ENCODE measurements at regions not wholly inside any gene's neighbourhood (a gene's known extent, or its start where the extent isn't known, plus 50 kb on each side); places are given as distances from the start of the nearest gene placed in this dataset.

DNA sequence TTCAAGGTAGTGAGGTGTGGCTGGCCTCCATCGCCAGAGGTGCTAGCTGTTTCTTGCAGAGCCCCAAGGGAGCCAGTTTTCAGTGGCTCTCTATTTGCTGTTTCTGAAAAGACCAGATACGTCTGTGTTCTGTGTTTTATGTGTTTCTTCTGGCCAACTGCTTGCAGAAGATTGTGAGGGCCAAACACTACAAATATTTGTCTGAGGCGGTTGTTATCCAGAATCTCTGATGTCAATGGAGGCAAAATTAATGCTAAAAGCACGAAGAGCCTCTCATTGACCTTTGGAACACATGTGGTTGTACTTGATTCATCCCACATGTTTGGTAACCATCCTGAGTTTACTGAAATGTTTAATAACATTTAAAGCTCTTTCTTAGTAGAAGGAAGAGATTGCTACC, 113.9 kb downstream of the CT47B1 start:
- no peak overlapping the region for H3K4me3 ChIP-seq (ENCODE audit: low read length in 2 of 2)
- WGBS, 2 donors, result 26 to 32% methylated on average over 4 of the region's 4 CpGs
- H3K9me3 ChIP-seq (ENCODE audit: control insufficient read depth, low read length), result no peaks in the 10 kb centered on the region
- H3K36me3 ChIP-seq (ENCODE audit: control insufficient read depth in 1 of 2, insufficient read depth in 2 of 2, low read length in 1 of 2), result no peaks in the 10 kb centered on the region
- H3K27me3 ChIP-seq (ENCODE audit: control insufficient read depth in 1 of 2, insufficient read depth in 2 of 2, low read length in 1 of 2), result no peaks in the 10 kb centered on the region
- DNase-seq, result no peak
- intact Hi-C loops (cut with DNase I), result no loop called here
- no peaks in the 10 kb centered on the region for H3K4me1 ChIP-seq (ENCODE audit: control insufficient read depth in 1 of 2, insufficient read depth in 2 of 2, low read length in 2 of 2)
- ATAC-seq (ENCODE audit: low FRiP score), result no peak
- no peak overlapping the region for H3K27ac ChIP-seq (ENCODE audit: low read depth in 1 of 2, low read length in 2 of 2)

DNA sequence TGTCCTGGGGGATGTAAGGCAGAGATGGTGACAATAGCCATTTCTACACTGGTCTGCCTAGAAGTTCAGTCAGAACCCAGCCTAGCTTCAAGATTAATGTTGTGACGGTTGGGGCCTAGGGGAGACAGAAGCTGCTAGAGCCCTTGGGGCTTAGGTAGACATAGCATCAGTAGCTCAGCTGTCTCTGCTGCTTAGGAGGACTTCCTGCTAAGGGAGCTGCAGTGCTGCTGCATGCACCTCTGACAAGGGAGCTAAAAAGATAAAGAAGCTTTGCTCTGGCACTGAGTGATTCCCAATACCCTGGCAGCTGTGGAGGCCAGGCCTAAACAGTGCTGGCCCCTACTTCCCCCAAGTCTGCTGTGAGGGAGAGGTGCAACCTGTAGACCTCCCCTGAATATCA, 116.0 kb downstream of the CT47B1 start:
- no peak overlapping the region for H3K4me3 ChIP-seq (ENCODE audit: low read length in 2 of 2)
- intact Hi-C loops (cut with DNase I), result no loop called here
- H3K9me3 ChIP-seq (ENCODE audit: control insufficient read depth, low read length), result no peaks in the 10 kb centered on the region
- H3K36me3 ChIP-seq (ENCODE audit: control insufficient read depth in 1 of 2, insufficient read depth in 2 of 2, low read length in 1 of 2), result no peaks in the 10 kb centered on the region
- H3K27ac ChIP-seq (ENCODE audit: low read depth in 1 of 2, low read length in 2 of 2), result no peak overlapping the region
- WGBS, 2 donors, result 73 to 95% methylated on average over 1 of the region's 1 CpG
- no peak for ATAC-seq (ENCODE audit: low FRiP score)
- H3K27me3 ChIP-seq (ENCODE audit: control insufficient read depth in 1 of 2, insufficient read depth in 2 of 2, low read length in 1 of 2), result no peaks in the 10 kb centered on the region
- no peaks in the 10 kb centered on the region for H3K4me1 ChIP-seq (ENCODE audit: control insufficient read depth in 1 of 2, insufficient read depth in 2 of 2, low read length in 2 of 2)
- DNase-seq, result no peak

DNA sequence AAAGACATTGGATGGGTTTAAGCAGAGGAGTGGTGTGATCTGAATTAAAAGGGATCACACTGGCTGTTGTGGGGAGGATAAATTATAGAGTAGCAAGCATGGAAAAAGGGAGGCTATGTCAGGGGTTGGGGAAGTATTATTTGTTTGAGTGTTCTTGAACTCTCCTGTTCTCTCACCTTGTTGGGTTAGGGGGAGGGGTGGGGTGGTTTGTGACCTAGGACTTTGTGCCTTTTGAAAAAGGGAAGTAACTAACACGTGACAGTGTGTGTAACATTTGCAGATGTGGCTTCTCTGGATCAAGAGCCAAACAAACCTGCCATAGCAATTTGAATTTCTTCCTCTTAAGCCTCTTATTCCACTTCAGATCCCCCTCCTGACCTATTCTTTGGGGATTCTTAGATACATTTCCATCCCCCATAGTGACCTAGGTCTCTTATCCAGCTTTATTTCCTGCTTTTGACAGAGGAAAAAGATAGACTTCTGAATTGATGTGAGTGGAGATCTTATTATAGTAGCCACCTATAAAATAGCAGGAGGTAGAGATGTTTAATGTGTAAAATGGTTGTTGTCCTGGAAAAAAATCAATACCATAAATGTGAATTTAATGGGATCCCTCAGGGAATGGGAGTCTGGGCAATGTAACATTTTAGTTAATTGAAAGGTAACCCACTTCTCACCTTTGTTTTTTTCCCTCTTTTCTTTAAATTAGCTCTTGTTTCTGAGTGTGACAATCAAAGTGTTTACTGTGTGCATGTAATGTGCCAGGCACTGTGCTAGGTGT, 120.4 kb downstream of the CT47B1 start:
- DNase-seq (no peak), ATAC-seq (ENCODE audit: low FRiP score) (no peak)
- Histone ChIP-seq H3K9me3 (ENCODE audit: control insufficient read depth, low read length) (no peaks in the 10 kb centered on the region), H3K27me3 (ENCODE audit: control insufficient read depth in 1 of 2, insufficient read depth in 2 of 2, low read length in 1 of 2) (no peaks in the 10 kb centered on the region), H3K27ac (ENCODE audit: low read depth in 1 of 2, low read length in 2 of 2) (no peak overlapping the region), H3K4me3 (ENCODE audit: low read length in 2 of 2) (no peak overlapping the region), H3K4me1 (ENCODE audit: control insufficient read depth in 1 of 2, insufficient read depth in 2 of 2, low read length in 2 of 2) (no peaks in the 10 kb centered on the region), H3K36me3 (ENCODE audit: control insufficient read depth in 1 of 2, insufficient read depth in 2 of 2, low read length in 1 of 2) (no peaks in the 10 kb centered on the region)
- intact Hi-C loops (cut with DNase I), result no loop called here
- 16 to 47% methylated on average over 1 of the region's 1 CpG for WGBS, 2 donors

DNA sequence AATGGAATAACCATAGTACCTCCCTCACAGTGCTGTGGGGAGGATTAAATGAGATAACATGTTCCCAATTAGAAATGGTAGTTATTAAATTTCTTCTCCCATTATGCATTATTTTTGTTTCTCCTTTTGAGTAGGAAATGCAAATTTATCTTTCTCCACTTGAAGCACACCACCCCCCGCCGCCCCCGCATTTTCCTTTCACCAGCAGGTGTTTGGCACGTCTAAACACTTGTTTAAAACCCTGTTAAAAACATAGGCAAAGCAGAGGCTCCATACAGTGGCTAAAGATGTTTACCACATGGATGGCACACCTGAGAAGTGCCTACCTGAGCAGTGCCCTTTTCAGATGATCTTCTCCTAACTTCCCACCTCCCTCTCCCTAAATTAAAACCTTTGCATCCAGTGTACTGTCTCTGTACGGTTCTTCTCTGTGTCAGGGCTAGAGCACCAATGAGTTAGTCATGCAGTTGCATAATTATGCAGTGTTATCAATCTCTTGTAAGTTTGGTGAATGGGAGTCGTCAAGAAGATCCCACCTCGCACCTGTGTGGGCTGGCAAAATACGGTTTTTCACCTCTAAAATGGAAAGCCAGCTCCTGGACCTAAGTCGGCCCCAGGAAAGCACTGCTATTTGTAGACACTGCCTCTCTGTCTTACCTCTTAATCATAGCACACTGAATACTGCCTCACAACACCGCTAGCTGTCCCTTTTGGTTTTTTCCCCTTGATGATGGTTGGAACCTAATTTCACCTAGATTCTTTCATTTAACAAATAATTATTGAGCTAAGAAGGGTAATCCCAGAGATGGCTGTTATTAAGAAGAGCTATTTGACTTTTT, 122.0 kb downstream of the CT47B1 start:
- WGBS, 2 donors, result 63 to 80% methylated on average over 10 of the region's 10 CpGs
- no peak overlapping the region for H3K27ac ChIP-seq (ENCODE audit: low read depth in 1 of 2, low read length in 2 of 2)
- no peaks in the 10 kb centered on the region for H3K9me3 ChIP-seq (ENCODE audit: control insufficient read depth, low read length)
- no peaks in the 10 kb centered on the region for H3K36me3 ChIP-seq (ENCODE audit: control insufficient read depth in 1 of 2, insufficient read depth in 2 of 2, low read length in 1 of 2)
- no peaks in the 10 kb centered on the region for H3K27me3 ChIP-seq (ENCODE audit: control insufficient read depth in 1 of 2, insufficient read depth in 2 of 2, low read length in 1 of 2)
- intact Hi-C loops (cut with DNase I), result no loop called here
- H3K4me3 ChIP-seq (ENCODE audit: low read length in 2 of 2), result no peak overlapping the region
- DNase-seq (no peak), ATAC-seq (ENCODE audit: low FRiP score) (no peak)
- no peaks in the 10 kb centered on the region for H3K4me1 ChIP-seq (ENCODE audit: control insufficient read depth in 1 of 2, insufficient read depth in 2 of 2, low read length in 2 of 2)

DNA sequence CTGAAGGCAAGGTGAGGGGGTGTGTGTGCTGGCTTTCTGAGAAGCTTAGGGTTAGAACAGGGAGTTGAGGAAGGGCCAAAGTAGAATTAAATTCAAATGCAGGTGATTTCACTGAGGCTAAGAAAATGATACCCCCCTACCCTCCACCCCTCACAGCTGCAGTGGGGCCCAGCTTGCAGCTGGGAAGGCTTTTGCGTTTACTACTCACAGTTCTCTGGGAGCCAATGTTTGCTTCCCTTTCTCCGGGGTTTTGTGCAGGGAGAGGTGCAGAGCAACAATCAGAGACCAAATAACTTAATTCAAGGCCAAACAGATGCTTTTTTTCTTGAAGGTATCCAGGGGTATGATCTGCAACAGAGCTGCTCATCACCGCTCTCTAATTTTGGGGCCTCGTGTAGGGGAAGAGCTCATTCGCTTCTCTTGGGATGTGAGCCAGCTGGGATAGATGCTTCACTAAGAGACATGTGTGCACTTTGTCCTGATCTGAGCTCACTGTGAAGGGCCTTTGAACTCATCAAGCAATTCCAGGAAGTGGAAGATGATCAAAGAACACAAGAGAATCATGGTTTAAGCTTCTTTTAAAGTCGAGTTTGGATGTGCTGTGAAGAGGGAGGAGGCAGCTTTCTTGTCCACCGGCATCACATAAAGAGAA, 122.7 kb upstream of the C1GALT1C1 start:
- no peaks in the 10 kb centered on the region for H3K27me3 ChIP-seq (ENCODE audit: control insufficient read depth in 1 of 2, insufficient read depth in 2 of 2, low read length in 1 of 2)
- H3K36me3 ChIP-seq (ENCODE audit: control insufficient read depth in 1 of 2, insufficient read depth in 2 of 2, low read length in 1 of 2), result no peaks in the 10 kb centered on the region
- no peak for DNase-seq
- H3K27ac ChIP-seq (ENCODE audit: low read depth in 1 of 2, low read length in 2 of 2), result no peak overlapping the region
- 71 to 77% methylated on average over 7 of the region's 7 CpGs for WGBS, 2 donors
- H3K4me1 ChIP-seq (ENCODE audit: control insufficient read depth in 1 of 2, insufficient read depth in 2 of 2, low read length in 2 of 2), result no peaks in the 10 kb centered on the region
- intact Hi-C loops (cut with DNase I), result no loop called here
- ATAC-seq (ENCODE audit: low FRiP score), result no peak
- H3K9me3 ChIP-seq (ENCODE audit: control insufficient read depth, low read length), result no peaks in the 10 kb centered on the region
- H3K4me3 ChIP-seq (ENCODE audit: low read length in 2 of 2), result no peak overlapping the region

DNA sequence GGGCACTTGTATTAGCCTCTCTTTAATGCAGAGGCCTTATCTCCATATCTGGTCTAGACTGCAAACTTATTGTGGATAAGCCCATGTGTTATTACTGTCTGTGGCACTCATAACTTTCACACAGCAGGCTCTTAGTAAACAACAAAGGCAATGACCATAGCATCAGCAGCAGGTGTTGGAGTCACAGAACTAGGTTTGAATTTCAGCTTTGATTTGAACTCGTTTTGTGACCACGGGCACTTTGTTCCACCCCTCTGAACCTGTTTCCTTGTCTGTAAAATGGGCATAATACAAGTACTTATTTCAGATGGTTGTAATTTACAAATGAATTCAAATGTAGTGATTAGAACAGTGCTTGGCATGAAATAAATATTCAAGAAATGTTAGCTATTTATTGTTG, 121.8 kb upstream of the C1GALT1C1 start:
- no peak overlapping the region for H3K27ac ChIP-seq (ENCODE audit: low read depth in 1 of 2, low read length in 2 of 2)
- DNase-seq, result no peak
- no peak overlapping the region for H3K4me3 ChIP-seq (ENCODE audit: low read length in 2 of 2)
- no peaks in the 10 kb centered on the region for H3K27me3 ChIP-seq (ENCODE audit: control insufficient read depth in 1 of 2, insufficient read depth in 2 of 2, low read length in 1 of 2)
- no peaks in the 10 kb centered on the region for H3K4me1 ChIP-seq (ENCODE audit: control insufficient read depth in 1 of 2, insufficient read depth in 2 of 2, low read length in 2 of 2)
- intact Hi-C loops (cut with DNase I), result no loop called here
- 70 to 87% methylated on average over 2 of the region's 2 CpGs for WGBS, 2 donors
- no peaks in the 10 kb centered on the region for H3K9me3 ChIP-seq (ENCODE audit: control insufficient read depth, low read length)
- ATAC-seq (ENCODE audit: low FRiP score), result no peak
- H3K36me3 ChIP-seq (ENCODE audit: control insufficient read depth in 1 of 2, insufficient read depth in 2 of 2, low read length in 1 of 2), result no peaks in the 10 kb centered on the region

DNA sequence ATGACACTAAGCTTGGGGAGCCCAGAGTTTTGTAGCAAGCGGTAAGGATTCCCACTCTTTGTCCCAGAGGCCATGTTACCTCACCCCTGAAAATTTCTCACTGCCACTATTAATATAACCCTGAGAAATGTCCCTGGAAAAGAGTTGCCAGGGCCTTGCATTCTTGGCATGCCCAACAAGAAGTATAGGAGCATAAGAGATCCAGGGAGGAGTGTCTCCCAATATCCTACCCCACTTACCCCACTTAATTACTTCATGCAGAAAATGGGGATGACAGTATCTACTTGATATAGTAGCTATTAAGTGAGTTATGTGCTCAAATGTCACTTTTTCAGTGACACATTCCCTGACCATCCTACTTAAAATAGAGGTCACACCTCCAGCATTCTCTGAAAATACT, 120.5 kb upstream of the C1GALT1C1 start:
- no peak for DNase-seq
- Histone ChIP-seq H3K27me3 (ENCODE audit: control insufficient read depth in 1 of 2, insufficient read depth in 2 of 2, low read length in 1 of 2) (no peaks in the 10 kb centered on the region), H3K4me3 (ENCODE audit: low read length in 2 of 2) (no peak overlapping the region), H3K9me3 (ENCODE audit: control insufficient read depth, low read length) (no peaks in the 10 kb centered on the region), H3K27ac (ENCODE audit: low read depth in 1 of 2, low read length in 2 of 2) (no peak overlapping the region), H3K4me1 (ENCODE audit: control insufficient read depth in 1 of 2, insufficient read depth in 2 of 2, low read length in 2 of 2) (no peaks in the 10 kb centered on the region), H3K36me3 (ENCODE audit: control insufficient read depth in 1 of 2, insufficient read depth in 2 of 2, low read length in 1 of 2) (no peaks in the 10 kb centered on the region)
- WGBS, 2 donors, result 65 to 82% methylated on average over 1 of the region's 1 CpG
- ATAC-seq (ENCODE audit: low FRiP score), result no peak
- intact Hi-C loops (cut with DNase I), result no loop called here

DNA sequence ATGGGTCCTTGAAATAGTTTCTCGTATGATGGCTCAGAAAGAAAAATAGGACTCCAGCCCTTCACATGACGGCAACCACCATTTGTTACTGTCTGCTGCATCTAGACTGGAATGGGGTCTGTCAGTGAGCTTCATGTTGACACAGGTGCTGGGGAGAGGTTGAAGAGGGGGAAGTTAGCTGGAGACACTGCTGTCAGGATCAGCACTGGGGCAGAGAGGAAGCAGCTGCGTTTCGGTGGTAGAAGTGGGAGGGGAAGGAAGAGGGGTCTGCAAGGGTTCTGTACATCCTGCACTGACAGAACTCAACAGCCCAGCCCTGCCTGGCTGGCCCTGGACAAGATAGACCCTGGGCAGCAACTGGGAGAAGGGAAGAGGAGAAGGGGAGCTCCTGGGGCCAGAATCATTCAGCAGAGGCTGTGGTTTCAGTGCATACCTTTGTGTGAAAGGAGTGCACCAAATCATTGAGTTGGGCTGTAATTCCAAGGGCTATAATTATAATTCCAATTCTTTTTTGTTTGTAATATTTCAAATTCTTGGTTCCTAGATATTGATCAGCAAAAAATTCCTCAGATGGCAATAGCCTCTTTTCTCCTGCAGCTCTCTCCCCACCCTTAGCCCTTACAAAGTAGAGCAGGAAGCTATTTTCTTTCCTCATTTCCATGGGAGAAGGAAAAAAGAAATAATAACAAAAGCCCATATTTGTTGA, 119.4 kb upstream of the C1GALT1C1 start:
- Histone ChIP-seq H3K27ac (ENCODE audit: low read depth in 1 of 2, low read length in 2 of 2) (no peak overlapping the region), H3K27me3 (ENCODE audit: control insufficient read depth in 1 of 2, insufficient read depth in 2 of 2, low read length in 1 of 2) (no peaks in the 10 kb centered on the region), H3K4me3 (ENCODE audit: low read length in 2 of 2) (no peak overlapping the region), H3K9me3 (ENCODE audit: control insufficient read depth, low read length) (no peaks in the 10 kb centered on the region), H3K36me3 (ENCODE audit: control insufficient read depth in 1 of 2, insufficient read depth in 2 of 2, low read length in 1 of 2) (no peaks in the 10 kb centered on the region), H3K4me1 (ENCODE audit: control insufficient read depth in 1 of 2, insufficient read depth in 2 of 2, low read length in 2 of 2) (no peaks in the 10 kb centered on the region)
- ATAC-seq (ENCODE audit: low FRiP score) (no peak), DNase-seq (no peak)
- 34 to 37% methylated on average over 4 of the region's 4 CpGs for WGBS, 2 donors
- intact Hi-C loops (cut with DNase I), result no loop called here
